ENCODE measurements at regions not wholly inside any gene's neighbourhood (a gene's known extent, or its start where the extent isn't known, plus 50 kb on each side); places are given as distances from the start of the nearest gene placed in this dataset.

- TF ChIP-seq POLR2A (IDR thresholded peaks at IDR 0.05), result no peak
- TF ChIP-seq CTCF (IDR thresholded peaks at IDR 0.05), result no peak
- TF ChIP-seq EP300 (IDR thresholded peaks at IDR 0.05), result no peak
These were observed 57.1 kb downstream of the HLA-A start for GRCh38 chr6:29999416-29999815.
